H9 (cell line): ENCODE measurements at regions not wholly inside any gene's neighbourhood (a gene's known extent, or its start where the extent isn't known, plus 50 kb on each side); places are given as distances from the start of the nearest gene placed in this dataset.
A peak's percentile ranks its signal among the peaks of the same experiment; 100 is the strongest.

ENCODE experiments used
- DNase-seq: peaks from one replicate; pipeline ENCODE4 v3.0.0-alpha.2; 2017
- H2AFZ ChIP-seq: one replicate; pipeline ENCODE4 v1.6.1; 2013; ENCODE audit warnings: mild to moderate bottlenecking, low read length, control low read depth, moderate library complexity
- H2AK5ac ChIP-seq: 2 replicates; pipeline ENCODE4 v1.6.1; 2013; ENCODE audit warnings: low read length, control low read depth, mixed read lengths; ENCODE audit not compliant: insufficient read length
- H2BK120ac ChIP-seq: one replicate; pipeline ENCODE4 v1.6.1; 2013; ENCODE audit warnings: low read depth, mild to moderate bottlenecking, low read length, control low read depth, inconsistent platforms; ENCODE audit not compliant: poor library complexity, severe bottlenecking
- H2BK12ac ChIP-seq: 2 replicates; pipeline ENCODE4 v1.6.1; 2013; ENCODE audit warnings: low read length, control low read depth, mixed read lengths, low read depth; ENCODE audit not compliant: insufficient read length
- H2BK15ac ChIP-seq: 2 replicates; pipeline ENCODE4 v1.6.1; 2013; ENCODE audit warnings: low read depth, low read length, control low read depth
- H2BK20ac ChIP-seq: one replicate; pipeline ENCODE4 v1.6.1; 2013; ENCODE audit warnings: low read depth, mild to moderate bottlenecking, low read length, control low read depth, inconsistent platforms; ENCODE audit not compliant: poor library complexity, severe bottlenecking
- H2BK5ac ChIP-seq: 2 replicates; pipeline ENCODE4 v1.6.1; 2013; ENCODE audit warnings: low read length, control low read depth, mixed read lengths; ENCODE audit not compliant: insufficient read length
- H3K14ac ChIP-seq: 2 replicates; pipeline ENCODE4 v1.6.1; 2013; ENCODE audit warnings: low read length, control low read depth; ENCODE audit not compliant: insufficient read depth
- H3K18ac ChIP-seq: 2 replicates; pipeline ENCODE4 v1.6.1; 2013; ENCODE audit warnings: low read depth, mild to moderate bottlenecking, mixed read lengths, low read length, control low read depth; ENCODE audit not compliant: insufficient read length
- H3K23ac ChIP-seq: 2 replicates; pipeline ENCODE4 v1.6.1; 2013; ENCODE audit warnings: low read length, control low read depth, mixed read lengths, low read depth; ENCODE audit not compliant: insufficient read length
- H3K23me2 ChIP-seq: 2 replicates; pipeline ENCODE4 v1.6.1; 2013; ENCODE audit warnings: low read depth, mild to moderate bottlenecking, mixed read lengths, low read length, control low read depth; ENCODE audit not compliant: insufficient read length, poor library complexity, severe bottlenecking
- H3K27ac ChIP-seq: 2 replicates; pipeline ENCODE4 v1.5.1; 2013; ENCODE audit warnings: low read length, control low read depth, mixed read lengths, low read depth; ENCODE audit not compliant: insufficient read length
- H3K27me3 ChIP-seq: 2 replicates; pipeline ENCODE4 v1.6.1; 2013; ENCODE audit warnings: low read length, control low read depth, inconsistent platforms; ENCODE audit not compliant: insufficient read depth
- H3K4ac ChIP-seq: 2 replicates; pipeline ENCODE4 v1.6.1; 2013; ENCODE audit warnings: low read depth, mild to moderate bottlenecking, control low read depth, inconsistent platforms, low read length, moderate library complexity
- H3K4me1 ChIP-seq: 2 replicates; pipeline ENCODE4 v1.6.1; 2013; ENCODE audit warnings: low read length, control low read depth, inconsistent platforms; ENCODE audit not compliant: insufficient read depth
- H3K4me2 ChIP-seq: 2 replicates; pipeline ENCODE4 v1.6.1; 2013; ENCODE audit warnings: low read length, control low read depth, mixed read lengths; ENCODE audit not compliant: insufficient read length, insufficient read depth
- H3K56ac ChIP-seq: 2 replicates; pipeline ENCODE4 v1.6.1; 2013; ENCODE audit warnings: low read depth, mild to moderate bottlenecking, mixed read lengths, low read length, control low read depth; ENCODE audit not compliant: insufficient read length
- H3K79me1 ChIP-seq: 2 replicates; pipeline ENCODE4 v1.6.1; 2013; ENCODE audit warnings: low read depth, mild to moderate bottlenecking, moderate library complexity, low read length, control low read depth, inconsistent platforms; ENCODE audit not compliant: insufficient read depth, poor library complexity, severe bottlenecking
- H3K79me2 ChIP-seq: 2 replicates; pipeline ENCODE4 v1.6.1; 2013; ENCODE audit warnings: low read length, control low read depth, inconsistent platforms; ENCODE audit not compliant: insufficient read depth
- H3K9ac ChIP-seq: 2 replicates; pipeline ENCODE4 v1.6.1; 2013; ENCODE audit warnings: low read length, control low read depth, mixed read lengths; ENCODE audit not compliant: insufficient read length; ENCODE audit errors: extremely low read depth
- H3K9me3 ChIP-seq: one replicate; pipeline ENCODE4 v1.6.1; 2013; ENCODE audit warnings: low read depth, low read length, inconsistent platforms; ENCODE audit not compliant: control insufficient read depth
- H3T11ph ChIP-seq: one replicate; pipeline ENCODE4 v1.6.1; 2013; ENCODE audit warnings: mild to moderate bottlenecking, low read length, control low read depth, inconsistent platforms
- H4K20me1 ChIP-seq: one replicate; pipeline ENCODE4 v1.6.1; 2013; ENCODE audit not compliant: control insufficient read depth, insufficient read length, insufficient read depth
- H4K5ac ChIP-seq: 2 replicates; pipeline ENCODE4 v1.6.1; 2013; ENCODE audit warnings: low read depth, mild to moderate bottlenecking, mixed read lengths, low read length, control low read depth; ENCODE audit not compliant: insufficient read length
- H4K8ac ChIP-seq: replicated peaks from 2 replicates; pipeline ENCODE4 v1.6.1; 2013; ENCODE audit warnings: low read length, control low read depth, mixed read lengths, low read depth; ENCODE audit not compliant: insufficient read length
- H4K91ac ChIP-seq: 2 replicates; pipeline ENCODE4 v1.6.1; 2013; ENCODE audit warnings: low read depth, mild to moderate bottlenecking, moderate library complexity, mixed read lengths, low read length, control low read depth; ENCODE audit not compliant: insufficient read length
- H3K27ac Mint-ChIP-seq, 3 experiments: 2 replicates in 2 of 3; 3 replicates in 1 of 3; pipeline ENCODE4 v1.8.0; 2020 to 2021; ENCODE audit warnings: mixed read lengths in 3 of 3, mild to moderate bottlenecking in 1 of 3, moderate library complexity in 1 of 3
- H3K27me3 Mint-ChIP-seq: 2 replicates; pipeline ENCODE4 v1.8.0; 2021; ENCODE audit warnings: low read depth, mild to moderate bottlenecking, moderate library complexity, mixed read lengths
- H3K36me3 Mint-ChIP-seq, 3 experiments: 2 replicates in 2 of 3; 3 replicates in 1 of 3; pipeline ENCODE4 v1.8.0; 2020 to 2021; ENCODE audit warnings: low read depth in 3 of 3, mixed read lengths in 3 of 3; ENCODE audit not compliant: insufficient read depth in 1 of 3
- H3K4me1 Mint-ChIP-seq, 2 experiments: 2 replicates each; pipeline ENCODE4 v1.8.0; 2020; ENCODE audit warnings: mixed read lengths in 2 of 2
- H3K4me3 Mint-ChIP-seq, 2 experiments: 2 replicates in 1 of 2; 3 replicates in 1 of 2; pipeline ENCODE4 v1.8.0; 2020 to 2021; ENCODE audit warnings: mild to moderate bottlenecking in 2 of 2, mixed read lengths in 2 of 2, moderate library complexity in 1 of 2
- H3K9me3 Mint-ChIP-seq, 2 experiments: 2 replicates in 1 of 2; 3 replicates in 1 of 2; pipeline ENCODE4 v1.8.0; 2020; ENCODE audit warnings: mild to moderate bottlenecking in 2 of 2, mixed read lengths in 2 of 2, moderate library complexity in 1 of 2
- whole genome bisulfite sequencing: extraction: QIAGEN DNeasy Blood & Tissue Kit; methylation state at CpG from one replicate; pipeline ENCODE4 v1.1.7; 2013; ENCODE audit warnings: missing lambda C conversion rate, low lambda C conversion rate, mixed read lengths; ENCODE audit not compliant: insufficient read length; ENCODE audit errors: extremely low coverage; 5-methylcytosine and 5-hydroxymethylcytosine counted together
- TF ChIP-seq, protein P1 (sequence below): fragments of 200-600 bp; sonication (generic); conservative IDR thresholded peaks from 3 replicates; pipeline ENCODE4 v1.8.0; 2021; ENCODE audit warnings: antibody characterized with exemption, mild to moderate bottlenecking

DNA sequence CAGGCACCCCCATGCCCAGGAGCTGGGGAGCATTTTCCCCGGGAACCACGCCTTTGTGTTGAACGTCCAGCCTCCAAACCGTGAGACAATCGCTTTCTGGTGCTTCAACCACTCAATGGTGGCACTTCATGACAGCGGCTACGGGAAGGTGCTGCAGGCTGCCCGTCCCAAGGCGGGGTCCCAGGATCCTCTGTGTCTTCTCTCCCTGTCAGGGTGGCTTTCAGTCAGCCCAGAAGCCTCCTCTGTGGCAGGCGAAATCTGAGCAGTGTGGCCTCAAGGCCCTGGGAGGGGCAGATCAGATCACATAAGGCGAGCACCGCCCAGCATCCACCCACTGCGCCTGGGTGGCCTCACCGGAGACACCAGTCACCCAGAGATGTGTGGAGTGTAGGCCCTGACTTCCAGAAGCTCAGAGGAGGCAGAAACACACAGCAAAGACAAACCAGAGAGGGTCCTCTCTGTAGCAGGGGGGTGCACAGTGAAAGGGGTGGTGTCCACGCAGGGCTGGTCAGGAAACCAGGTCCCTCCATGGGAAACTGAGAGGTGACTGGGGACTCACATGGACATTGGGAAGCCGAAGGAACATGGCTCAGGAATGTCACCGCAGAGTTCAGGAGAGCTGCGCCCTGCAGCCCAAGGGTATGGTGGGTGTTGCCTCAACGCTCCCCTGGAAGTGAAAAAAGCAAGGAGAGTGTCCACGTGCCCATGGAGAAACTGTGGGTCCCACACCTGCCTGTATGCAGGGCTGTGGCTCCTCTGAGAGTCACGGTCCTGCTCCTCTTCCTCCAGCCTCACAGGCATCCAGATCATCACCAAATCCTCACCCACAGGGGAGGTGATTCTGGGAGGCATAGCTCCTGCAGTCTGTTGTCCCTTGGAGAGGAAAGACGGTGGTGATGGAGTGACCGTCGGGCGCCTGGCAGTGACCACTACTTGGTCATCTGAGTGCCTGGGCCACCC lies 1420.7 kb downstream of the TBC1D22A start:
- Histone ChIP-seq H3K18ac (no peak overlapping the region), H3K56ac (no peak overlapping the region), H3T11ph (no peak overlapping the region), H3K79me1 (no peaks in the 10 kb centered on the region), H3K9ac (no peak overlapping the region), H2BK15ac (no peak overlapping the region), H3K27ac (no peak overlapping the region), H2BK20ac (no peak overlapping the region), H3K23ac (no peak overlapping the region), H3K79me2 (no peaks in the 10 kb centered on the region), H2BK12ac (no peak overlapping the region), H2AFZ (no peak overlapping the region), H3K23me2 (no peaks in the 10 kb centered on the region), H3K27me3 (no peaks in the 10 kb centered on the region), H3K4ac (no peak overlapping the region), H3K14ac (no peak overlapping the region; the same call in 1 of the 2 replicates), H4K91ac (no peak overlapping the region), H3K4me1 (no peaks in the 10 kb centered on the region; the same call in 1 of the 2 replicates), H2BK120ac (no peak overlapping the region), H4K20me1 (no peaks in the 10 kb centered on the region), H2BK5ac (no peak overlapping the region), H2AK5ac (no peak overlapping the region), H4K5ac (no peak overlapping the region), H3K4me2 (no peak overlapping the region), H4K8ac (no peak overlapping the region), H3K9me3 (no peaks in the 10 kb centered on the region)
- peaks cover 16 to 18% of the 10 kb centered on the region in 2 experiments for H3K4me1 Mint-ChIP-seq
- no peaks in the 10 kb centered on the region for H3K36me3 Mint-ChIP-seq
- H3K27me3 Mint-ChIP-seq, result peaks cover 2% of the 10 kb centered on the region; the same call in 1 of the 2 replicates
- H3K9me3 Mint-ChIP-seq, result no peaks in the 10 kb centered on the region; a peak in 1 of 5 replicates
- peak; percentile 27 for DNase-seq
- no peak overlapping the region for H3K27ac Mint-ChIP-seq
- TF ChIP-seq, protein P1, sequence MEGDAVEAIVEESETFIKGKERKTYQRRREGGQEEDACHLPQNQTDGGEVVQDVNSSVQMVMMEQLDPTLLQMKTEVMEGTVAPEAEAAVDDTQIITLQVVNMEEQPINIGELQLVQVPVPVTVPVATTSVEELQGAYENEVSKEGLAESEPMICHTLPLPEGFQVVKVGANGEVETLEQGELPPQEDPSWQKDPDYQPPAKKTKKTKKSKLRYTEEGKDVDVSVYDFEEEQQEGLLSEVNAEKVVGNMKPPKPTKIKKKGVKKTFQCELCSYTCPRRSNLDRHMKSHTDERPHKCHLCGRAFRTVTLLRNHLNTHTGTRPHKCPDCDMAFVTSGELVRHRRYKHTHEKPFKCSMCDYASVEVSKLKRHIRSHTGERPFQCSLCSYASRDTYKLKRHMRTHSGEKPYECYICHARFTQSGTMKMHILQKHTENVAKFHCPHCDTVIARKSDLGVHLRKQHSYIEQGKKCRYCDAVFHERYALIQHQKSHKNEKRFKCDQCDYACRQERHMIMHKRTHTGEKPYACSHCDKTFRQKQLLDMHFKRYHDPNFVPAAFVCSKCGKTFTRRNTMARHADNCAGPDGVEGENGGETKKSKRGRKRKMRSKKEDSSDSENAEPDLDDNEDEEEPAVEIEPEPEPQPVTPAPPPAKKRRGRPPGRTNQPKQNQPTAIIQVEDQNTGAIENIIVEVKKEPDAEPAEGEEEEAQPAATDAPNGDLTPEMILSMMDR, result no peak
- no CpG with 5 or more reads among the region's 25 CpGs for WGBS
- H3K4me3 Mint-ChIP-seq, result no peak overlapping the region
